MM.1S (cell line): ENCODE measurements at regions not wholly inside any gene's neighbourhood (a gene's known extent, or its start where the extent isn't known, plus 50 kb on each side); places are given as distances from the start of the nearest gene placed in this dataset.

Experiments used
- DNase-seq: peaks from one replicate; pipeline ENCODE4 v3.0.0-alpha.2; 2015
- H2AFZ ChIP-seq: fragments of 300-600 bp; sonication (generic); 2 replicates; pipeline ENCODE4 v1.6.0; 2016; ENCODE audit warnings: antibody characterized with exemption, low read length
- H3F3A ChIP-seq: fragments of 300-600 bp; sonication (generic); 2 replicates; pipeline ENCODE4 v1.6.1; 2016; ENCODE audit warnings: mild to moderate bottlenecking, antibody characterized with exemption, low read length, moderate library complexity, mixed read lengths; ENCODE audit not compliant: insufficient read depth
- H3K27ac ChIP-seq: fragments of 300-600 bp; sonication (generic); 2 replicates; pipeline ENCODE4 v1.5.1; 2016; ENCODE audit warnings: mild to moderate bottlenecking, low read length
- H3K27me3 ChIP-seq: fragments of 300-600 bp; sonication (generic); replicated peaks from 2 replicates; pipeline ENCODE4 v1.6.0; 2016; ENCODE audit warnings: low read length; ENCODE audit not compliant: insufficient read depth
- H3K36me3 ChIP-seq: fragments of 300-600 bp; sonication (generic); replicated peaks from 2 replicates; pipeline ENCODE4 v1.6.1; 2016; ENCODE audit warnings: mild to moderate bottlenecking, low read length, mixed read lengths; ENCODE audit not compliant: insufficient read depth
- H3K4me1 ChIP-seq: fragments of 300-600 bp; sonication (generic); 2 replicates; pipeline ENCODE4 v1.6.1; 2016; ENCODE audit warnings: low read length, mixed read lengths
- H3K4me2 ChIP-seq: fragments of 300-600 bp; sonication (generic); 2 replicates; pipeline ENCODE4 v1.6.0; 2016; ENCODE audit warnings: low read depth, low read length
- H3K4me3 ChIP-seq: fragments of 300-600 bp; sonication (generic); 2 replicates; pipeline ENCODE4 v1.5.1; 2016; ENCODE audit warnings: low read length, mixed read lengths
- H3K79me2 ChIP-seq: fragments of 300-600 bp; sonication (generic); 2 replicates; pipeline ENCODE4 v1.6.1; 2016; ENCODE audit warnings: mixed run types, low read length, mixed read lengths
- H3K9ac ChIP-seq: fragments of 300-600 bp; sonication (generic); 2 replicates; pipeline ENCODE4 v1.6.1; 2016; ENCODE audit warnings: low read length, mixed read lengths
- H3K9me2 ChIP-seq: fragments of 300-600 bp; sonication (generic); replicated peaks from 2 replicates; pipeline ENCODE4 v1.6.1; 2016; ENCODE audit warnings: mild to moderate bottlenecking, low read length, mixed read lengths; ENCODE audit not compliant: insufficient read depth
- H3K9me3 ChIP-seq: fragments of 300-600 bp; sonication (generic); replicated peaks from 2 replicates; pipeline ENCODE4 v1.6.1; 2016; ENCODE audit warnings: mild to moderate bottlenecking, low read length, mixed read lengths; ENCODE audit not compliant: insufficient read depth
- H4K20me1 ChIP-seq: fragments of 300-600 bp; sonication (generic); 2 replicates; pipeline ENCODE4 v1.6.1; 2016; ENCODE audit warnings: mild to moderate bottlenecking, low read length, moderate library complexity, mixed read lengths; ENCODE audit not compliant: insufficient read depth
- EZH2 ChIP-seq: fragments of 300-600 bp; sonication (generic); optimal IDR thresholded peaks from 2 replicates; pipeline ENCODE3; 2017; ENCODE audit warnings: low read depth, mild to moderate bottlenecking, antibody characterized with exemption, low read length, mixed read lengths
- EZH2phosphoT487 ChIP-seq: fragments of 300-600 bp; sonication (generic); IDR thresholded peaks from 2 replicates; pipeline ENCODE4 v1.6.1; 2018; ENCODE audit warnings: antibody characterized with exemption, low read length
- TF ChIP-seq, protein P1 (sequence below): fragments of 300-600 bp; sonication (generic); IDR thresholded peaks from 2 replicates; pipeline ENCODE4 v1.5.1; 2016; ENCODE audit warnings: antibody characterized with exemption, low read length, mixed read lengths

DNA sequence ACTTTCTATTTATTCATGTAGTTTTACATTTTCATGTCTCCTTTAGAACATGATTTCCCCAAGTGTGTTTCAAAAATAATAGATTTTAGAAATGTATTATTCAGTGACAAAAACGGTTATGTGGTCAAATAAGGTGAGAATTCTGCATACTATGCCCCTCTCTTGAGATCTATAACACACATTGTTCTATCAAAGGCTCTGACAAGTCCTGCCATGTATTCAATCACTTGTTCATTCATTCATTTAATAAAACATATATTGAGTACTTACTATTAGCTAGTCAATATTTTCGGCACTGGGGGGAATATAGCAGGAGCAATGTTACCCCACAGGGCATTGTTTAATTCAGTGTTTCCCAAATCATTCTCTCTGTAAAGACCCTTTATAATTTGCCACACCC, 58.4 kb upstream of the FGF13 start:
- no peak for TF ChIP-seq EZH2
- TF ChIP-seq EZH2phosphoT487, result no peak
- TF ChIP-seq, protein P1, sequence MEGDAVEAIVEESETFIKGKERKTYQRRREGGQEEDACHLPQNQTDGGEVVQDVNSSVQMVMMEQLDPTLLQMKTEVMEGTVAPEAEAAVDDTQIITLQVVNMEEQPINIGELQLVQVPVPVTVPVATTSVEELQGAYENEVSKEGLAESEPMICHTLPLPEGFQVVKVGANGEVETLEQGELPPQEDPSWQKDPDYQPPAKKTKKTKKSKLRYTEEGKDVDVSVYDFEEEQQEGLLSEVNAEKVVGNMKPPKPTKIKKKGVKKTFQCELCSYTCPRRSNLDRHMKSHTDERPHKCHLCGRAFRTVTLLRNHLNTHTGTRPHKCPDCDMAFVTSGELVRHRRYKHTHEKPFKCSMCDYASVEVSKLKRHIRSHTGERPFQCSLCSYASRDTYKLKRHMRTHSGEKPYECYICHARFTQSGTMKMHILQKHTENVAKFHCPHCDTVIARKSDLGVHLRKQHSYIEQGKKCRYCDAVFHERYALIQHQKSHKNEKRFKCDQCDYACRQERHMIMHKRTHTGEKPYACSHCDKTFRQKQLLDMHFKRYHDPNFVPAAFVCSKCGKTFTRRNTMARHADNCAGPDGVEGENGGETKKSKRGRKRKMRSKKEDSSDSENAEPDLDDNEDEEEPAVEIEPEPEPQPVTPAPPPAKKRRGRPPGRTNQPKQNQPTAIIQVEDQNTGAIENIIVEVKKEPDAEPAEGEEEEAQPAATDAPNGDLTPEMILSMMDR, result no peak
- H3K27ac ChIP-seq, result no peak overlapping the region
- no peaks in the 10 kb centered on the region for H3K9me2 ChIP-seq
- no peak overlapping the region for H3K4me3 ChIP-seq
- no peak overlapping the region for H3K9ac ChIP-seq
- no peaks in the 10 kb centered on the region for H3K27me3 ChIP-seq
- no peaks in the 10 kb centered on the region for H4K20me1 ChIP-seq
- H3K36me3 ChIP-seq, result no peaks in the 10 kb centered on the region
- no peak overlapping the region for H3K4me2 ChIP-seq
- no peaks in the 10 kb centered on the region for H3K4me1 ChIP-seq
- H3F3A ChIP-seq, result no peaks in the 10 kb centered on the region
- H3K9me3 ChIP-seq, result no peaks in the 10 kb centered on the region
- DNase-seq, result no peak
- H3K79me2 ChIP-seq, result no peaks in the 10 kb centered on the region
- no peak overlapping the region for H2AFZ ChIP-seq

DNA sequence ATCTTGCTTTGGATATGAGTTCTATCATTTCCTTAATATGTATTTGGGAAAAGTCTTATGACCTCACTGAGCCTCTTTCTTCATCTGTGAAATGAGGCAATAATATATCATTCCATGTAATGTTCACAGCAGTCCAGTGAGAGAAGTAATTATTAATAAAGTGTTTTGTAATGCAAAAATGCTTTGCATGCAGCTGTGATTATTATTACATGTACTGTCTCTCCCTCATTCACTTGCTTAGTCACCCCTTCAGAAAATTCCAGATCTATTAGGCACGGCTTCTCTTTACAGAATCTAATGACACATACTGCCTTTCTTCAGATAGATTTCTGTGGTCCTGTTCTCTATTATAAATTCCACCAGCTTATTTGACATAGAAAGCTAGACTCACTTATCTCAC, 53.5 kb upstream of the FGF13 start:
- TF ChIP-seq EZH2 (no peak), EZH2phosphoT487 (no peak)
- TF ChIP-seq, protein P1, result no peak
- H4K20me1 ChIP-seq, result no peaks in the 10 kb centered on the region
- H3K79me2 ChIP-seq, result no peaks in the 10 kb centered on the region
- no peaks in the 10 kb centered on the region for H3K27me3 ChIP-seq
- no peak overlapping the region for H2AFZ ChIP-seq
- no peak overlapping the region for H3K4me3 ChIP-seq
- H3F3A ChIP-seq, result no peaks in the 10 kb centered on the region
- H3K4me1 ChIP-seq, result no peaks in the 10 kb centered on the region
- no peaks in the 10 kb centered on the region for H3K36me3 ChIP-seq
- H3K27ac ChIP-seq, result no peak overlapping the region
- no peak for DNase-seq
- H3K9me2 ChIP-seq, result no peaks in the 10 kb centered on the region
- no peaks in the 10 kb centered on the region for H3K9me3 ChIP-seq
- no peak overlapping the region for H3K9ac ChIP-seq
- H3K4me2 ChIP-seq, result no peak overlapping the region

DNA sequence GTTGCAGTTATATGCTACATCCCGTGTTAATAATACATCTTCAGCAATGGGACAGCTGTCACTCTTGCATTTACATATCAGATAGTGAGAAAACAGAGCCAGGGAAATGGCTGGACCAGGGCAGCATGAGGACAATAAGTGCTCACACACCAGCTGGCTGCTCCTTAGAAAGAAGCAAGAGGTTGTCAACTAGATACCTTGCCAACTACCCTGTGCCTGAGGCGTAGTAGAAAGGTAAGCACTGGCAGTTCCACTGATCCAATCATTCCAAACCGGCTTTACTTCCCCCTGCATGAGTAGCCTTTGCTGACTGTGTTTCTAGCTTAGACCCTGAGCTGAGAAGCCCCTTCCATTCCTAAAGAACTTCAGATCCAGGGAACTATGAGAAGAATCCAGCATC, 52.2 kb upstream of the FGF13 start:
- Histone ChIP-seq H3K27me3 (no peaks in the 10 kb centered on the region), H3K36me3 (no peaks in the 10 kb centered on the region)
- no peak for DNase-seq

More for the DNA sequence above, 52.2 kb upstream of the FGF13 start:
- no peak overlapping the region for H3K4me2 ChIP-seq
- H3K4me3 ChIP-seq, result no peak overlapping the region
- H3K79me2 ChIP-seq, result no peaks in the 10 kb centered on the region
- TF ChIP-seq EZH2phosphoT487 (no peak), EZH2 (no peak)
- TF ChIP-seq, protein P1, result no peak
- no peaks in the 10 kb centered on the region for H4K20me1 ChIP-seq
- no peak overlapping the region for H3K9ac ChIP-seq
- no peaks in the 10 kb centered on the region for H3K4me1 ChIP-seq
- H3F3A ChIP-seq, result no peaks in the 10 kb centered on the region
- no peaks in the 10 kb centered on the region for H3K9me3 ChIP-seq
- no peaks in the 10 kb centered on the region for H3K9me2 ChIP-seq
- H3K27ac ChIP-seq, result no peak overlapping the region
- H2AFZ ChIP-seq, result no peak overlapping the region
